T-helper 1 cell treated with Interleukin-12 subunit alpha and Interleukin-12 subunit beta and Interleukin-4 antibody, amounts not matched to agents 30 ng/mL and 1 ng/mL, for 36 hours (primary cell): ENCODE measurements at regions not wholly inside any gene's neighbourhood (a gene's known extent, or its start where the extent isn't known, plus 50 kb on each side); places are given as distances from the start of the nearest gene placed in this dataset.

Experiments used
- intact Hi-C: fragments of 100-400 bp; cut with micrococcal nuclease; formaldehyde crosslinking; loops from one replicate; pipeline ENCODE4 v1.15.1; 2024

DNA sequence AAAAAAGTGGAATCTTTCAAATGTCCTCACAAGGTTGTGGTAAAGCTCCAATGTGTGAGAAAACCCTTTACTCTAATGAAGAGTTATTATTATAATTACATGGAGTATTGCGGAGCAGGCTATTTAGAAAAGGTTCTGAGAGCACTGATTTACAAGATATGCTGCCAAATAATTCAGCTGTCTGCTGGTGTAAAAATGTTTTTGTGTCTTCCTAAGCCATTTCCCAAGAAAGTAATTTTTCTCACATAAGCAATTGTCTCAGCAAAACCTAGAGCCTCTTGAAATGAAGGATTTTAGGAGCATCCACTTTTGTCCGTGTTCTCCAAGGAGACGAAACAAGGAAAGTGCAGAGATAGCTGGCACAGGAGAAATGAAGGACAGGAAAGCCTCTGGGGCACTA lies 229.6 kb upstream of the STARD13 start:
- intact Hi-C loops = no loop called here

DNA sequence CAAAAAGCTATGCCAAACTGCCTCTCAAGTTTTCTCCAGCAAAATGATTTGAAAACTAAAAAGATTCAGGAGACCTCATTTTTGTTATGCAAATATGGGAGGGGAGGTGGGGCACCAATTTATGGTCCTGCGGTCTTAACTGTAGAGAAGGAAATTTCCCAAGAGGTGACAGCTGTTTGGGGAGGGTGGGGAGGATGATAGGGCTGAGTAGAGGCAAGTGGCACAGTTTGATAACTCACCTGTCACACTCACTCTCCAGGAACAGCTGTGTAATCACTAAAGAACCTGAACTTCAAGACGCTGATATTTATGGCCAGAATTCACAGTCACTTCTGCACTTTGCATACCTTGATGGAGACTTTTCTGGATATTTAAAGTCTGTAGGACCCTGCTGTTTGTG lies 232.9 kb upstream of the STARD13 start:
- intact Hi-C loops = no loop called here

DNA sequence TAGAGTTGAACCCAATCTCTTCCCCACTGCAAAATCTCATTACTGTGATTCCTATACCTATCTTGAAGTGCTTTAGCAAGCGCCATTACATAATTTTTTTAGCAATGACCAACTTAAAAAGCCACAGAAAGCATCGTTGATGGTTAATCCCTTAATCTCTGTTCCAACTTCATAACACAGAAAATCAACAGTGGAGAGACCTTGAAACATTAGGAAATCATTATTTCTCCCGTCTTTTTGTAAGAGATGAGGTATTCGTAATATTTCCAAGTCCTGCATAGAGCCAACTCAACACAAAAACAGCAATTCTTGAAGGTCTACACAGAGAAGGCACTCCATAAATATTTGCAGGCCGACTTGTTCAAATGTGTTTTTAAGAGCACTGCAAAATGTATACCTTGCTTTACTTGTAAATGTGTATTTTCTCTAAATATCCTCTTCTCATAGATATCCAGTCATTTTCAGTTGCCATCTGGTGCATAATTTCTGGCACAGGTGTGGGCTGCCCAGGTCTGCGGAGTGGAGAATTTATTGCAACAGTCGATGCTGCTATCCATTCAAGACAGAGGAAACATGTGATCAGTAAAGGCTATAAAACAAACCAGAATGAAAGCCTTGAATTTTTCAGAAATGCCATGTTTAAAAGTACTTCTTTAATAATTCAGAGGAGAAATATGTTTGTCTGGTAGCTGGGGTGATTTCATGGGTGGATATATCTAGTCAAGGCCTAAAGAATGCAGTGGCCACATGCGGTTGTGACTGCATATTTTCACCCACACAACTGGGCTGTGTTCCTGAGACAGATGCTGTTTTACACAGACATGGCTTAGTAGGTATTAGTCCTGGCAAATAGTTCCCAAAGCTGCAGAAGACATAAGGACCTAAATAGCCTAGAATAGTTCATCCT lies 234.3 kb upstream of the STARD13 start:
- intact Hi-C loops = no loop called here

DNA sequence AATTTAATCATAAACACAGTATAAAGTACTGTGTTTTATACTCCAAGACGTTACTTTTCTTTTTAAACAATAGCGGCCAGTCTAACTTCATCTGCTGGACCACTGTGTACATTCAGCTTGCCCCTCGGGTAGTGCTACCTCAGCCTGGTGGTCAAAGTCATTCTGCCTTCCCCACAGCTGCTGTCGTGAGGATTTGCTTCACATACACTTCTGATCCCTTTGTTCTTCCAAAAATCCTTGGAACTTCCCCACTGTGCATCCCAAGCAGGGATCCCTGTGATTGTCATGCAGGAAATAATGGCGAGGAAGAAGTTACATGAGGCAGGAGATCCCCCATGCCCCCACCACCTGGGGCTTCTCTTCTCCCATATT lies 234.9 kb upstream of the STARD13 start:
- intact Hi-C loops = no loop called here

DNA sequence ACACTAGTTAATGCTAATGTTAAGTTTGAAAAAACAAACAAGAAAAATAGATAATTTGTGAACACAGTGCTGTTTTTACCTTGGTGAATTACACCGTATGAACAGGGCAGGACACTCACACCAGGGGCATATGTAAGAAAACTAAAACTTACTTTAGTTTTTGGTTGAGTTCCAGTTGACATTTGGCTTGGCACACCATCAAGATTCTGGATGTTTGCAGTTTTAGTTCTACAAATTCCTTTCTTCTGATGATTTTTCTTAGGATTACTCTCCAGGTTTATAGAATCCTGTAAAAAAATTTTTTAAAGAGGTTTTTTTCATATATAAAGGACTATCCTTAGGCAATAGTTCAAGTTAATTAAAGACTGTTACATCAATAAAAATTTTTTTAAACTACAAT lies 238.5 kb upstream of the STARD13 start:
- intact Hi-C loops = no loop called here

DNA sequence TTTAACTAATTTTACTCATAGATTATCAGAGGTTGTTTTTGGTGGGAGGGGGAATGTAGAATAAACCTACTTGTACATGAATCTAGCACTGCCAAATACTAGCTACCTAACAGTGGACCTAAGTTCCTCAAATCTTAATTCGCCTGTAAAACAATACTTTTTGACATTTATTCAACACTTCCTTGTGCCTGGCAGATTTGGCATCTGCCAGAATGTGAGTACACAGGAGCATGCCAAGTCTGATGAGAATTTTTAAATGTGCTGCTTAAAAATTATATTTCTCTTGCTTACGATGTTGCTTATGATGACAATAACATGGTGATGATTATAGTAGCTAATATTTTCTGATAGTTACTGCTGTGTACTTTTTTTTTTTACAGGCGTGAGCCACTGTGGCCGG lies 240.2 kb upstream of the STARD13 start:
- intact Hi-C loops = loop anchor here (5.0 kb wide), 1 partner anchor 1208 kb away; the partner anchor contains the start of genes BRCA2 and ZAR1L

DNA sequence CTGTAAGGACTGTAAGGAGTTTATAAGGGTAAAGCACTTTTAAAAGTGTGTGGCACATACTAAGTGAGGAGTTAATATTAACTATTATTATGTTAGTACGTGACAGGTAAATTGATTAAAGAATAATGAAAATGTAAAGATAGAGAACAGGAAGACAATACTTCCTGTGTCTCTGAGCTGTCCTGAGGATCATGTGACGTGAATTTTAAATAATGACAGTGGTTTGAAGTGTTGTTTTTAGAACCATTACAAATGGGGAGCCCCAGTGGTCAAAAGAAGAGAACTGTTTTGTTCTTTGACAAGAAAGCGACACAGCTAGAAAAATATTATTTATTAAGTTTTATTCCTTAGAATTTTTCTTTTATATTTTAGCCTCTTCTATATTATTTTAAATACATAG lies 241.2 kb upstream of the STARD13 start:
- intact Hi-C loops = loop anchor here (5.0 kb wide), 1 partner anchor 1209 kb away; the partner anchor contains the start of genes BRCA2 and ZAR1L

DNA sequence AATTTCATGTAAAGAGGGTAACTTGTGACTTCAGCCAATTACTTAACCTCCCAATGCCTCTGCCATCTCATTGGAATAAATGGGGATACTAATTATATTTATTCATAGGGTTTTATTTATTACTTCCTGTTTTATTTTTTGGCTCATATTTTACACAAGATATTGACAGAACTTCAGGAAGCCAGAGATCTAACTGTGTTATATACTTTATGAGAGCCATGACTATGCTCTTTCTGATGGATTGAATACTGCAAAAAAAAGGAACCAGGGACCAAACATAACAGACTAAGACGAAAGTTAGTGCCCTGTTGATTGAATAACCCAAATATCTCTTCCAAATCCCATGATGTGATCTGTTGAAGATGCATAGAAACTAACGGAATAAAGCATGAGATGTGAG lies 243.3 kb upstream of the STARD13 start:
- intact Hi-C loops = loop anchor here (5.0 kb wide), 1 partner anchor 1212 kb away; the partner anchor contains the start of genes BRCA2 and ZAR1L

DNA sequence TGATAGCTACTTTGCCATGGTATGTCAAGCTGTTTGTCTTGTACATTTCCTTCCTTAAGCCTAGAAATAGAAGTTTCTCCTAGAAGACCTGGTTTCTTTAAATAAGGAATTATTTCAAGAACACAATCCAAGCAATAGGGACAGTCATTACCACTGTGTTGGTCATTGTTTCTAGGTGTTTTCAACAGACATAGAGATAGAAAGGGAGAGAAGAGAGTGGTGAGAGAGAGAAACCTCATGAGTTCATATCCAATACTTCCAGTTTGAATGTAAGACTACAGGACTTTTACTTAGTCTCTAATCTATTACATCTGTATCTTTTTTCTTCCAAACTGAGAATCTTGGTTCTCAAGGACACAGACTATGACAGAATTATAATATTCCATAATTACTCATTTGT lies 245.9 kb upstream of the STARD13 start:
- intact Hi-C loops = no loop called here

DNA sequence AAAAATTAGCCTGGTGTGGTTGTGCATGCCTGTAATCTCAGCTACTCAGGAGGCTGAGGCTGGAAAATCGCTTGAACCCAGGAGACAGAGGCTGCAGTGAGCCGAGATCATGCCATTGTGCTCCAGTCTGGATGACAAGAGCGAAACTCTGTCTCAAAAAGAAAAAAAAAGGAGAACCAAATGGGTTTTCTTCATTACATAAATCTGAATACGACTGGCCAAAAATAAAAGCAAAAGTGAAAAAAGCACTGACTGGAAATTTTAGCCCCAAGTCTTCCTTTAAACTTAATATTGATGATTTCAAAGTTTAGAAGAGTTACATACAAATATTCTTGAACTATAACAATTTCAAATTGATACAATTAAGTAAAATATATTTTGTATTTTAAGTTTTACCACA lies 249.5 kb upstream of the STARD13 start:
- intact Hi-C loops = no loop called here

DNA sequence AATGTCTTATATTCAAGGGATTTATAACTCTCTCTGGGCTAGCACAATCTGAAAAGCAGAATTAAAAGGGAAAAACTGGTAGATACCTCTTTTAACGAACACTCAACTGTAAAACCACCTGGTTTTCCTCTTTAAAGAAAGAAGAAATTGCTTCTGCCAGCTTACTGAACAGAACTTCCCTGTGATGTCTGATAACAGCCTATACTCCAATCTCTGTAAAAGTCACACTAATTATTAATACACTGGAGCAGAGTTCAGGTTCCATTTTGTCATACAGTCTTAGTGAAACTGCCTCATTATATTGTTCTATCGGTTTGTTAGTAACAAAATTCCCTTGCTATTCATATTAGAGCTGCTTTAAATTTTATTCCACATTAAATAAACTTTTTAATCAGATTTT lies 251.0 kb upstream of the STARD13 start:
- intact Hi-C loops = no loop called here

DNA sequence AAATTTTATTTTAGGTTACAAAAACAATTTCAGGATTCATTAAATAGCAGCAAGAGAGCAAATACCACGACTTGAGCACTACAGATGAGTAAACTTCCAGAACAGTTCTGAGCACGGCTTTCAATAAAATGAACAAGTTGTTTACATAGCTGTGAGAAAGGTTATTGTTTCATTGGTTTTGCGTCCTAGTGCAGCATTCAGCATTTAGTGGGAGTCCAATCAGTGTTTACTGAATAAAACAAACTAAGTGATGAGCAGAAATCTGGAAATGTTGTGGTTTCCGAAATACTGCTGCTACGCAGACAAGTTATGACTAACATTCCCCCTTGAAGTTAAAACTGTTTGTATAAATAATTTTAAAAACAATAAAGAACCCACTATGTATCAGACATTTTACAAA lies 251.5 kb upstream of the STARD13 start:
- intact Hi-C loops = no loop called here

DNA sequence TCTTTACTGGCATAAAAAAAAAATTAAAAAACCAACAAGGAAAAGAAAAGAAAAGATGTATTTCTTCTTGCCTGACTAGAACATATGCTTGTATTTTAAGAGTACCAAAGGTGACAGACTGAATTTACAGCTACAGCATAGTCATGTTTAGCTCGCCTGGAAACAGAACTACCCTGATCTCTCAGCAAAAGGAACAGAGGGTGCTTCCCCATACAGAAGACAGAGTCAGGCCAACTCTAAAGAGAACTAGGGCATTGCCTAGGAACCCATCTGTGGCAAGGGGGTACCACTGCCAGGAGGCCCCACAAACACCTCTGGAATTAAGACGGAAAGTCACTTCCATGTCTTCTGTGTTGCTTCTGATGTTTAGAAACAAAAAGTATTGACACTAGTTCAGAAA lies 252.1 kb upstream of the STARD13 start:
- intact Hi-C loops = no loop called here

DNA sequence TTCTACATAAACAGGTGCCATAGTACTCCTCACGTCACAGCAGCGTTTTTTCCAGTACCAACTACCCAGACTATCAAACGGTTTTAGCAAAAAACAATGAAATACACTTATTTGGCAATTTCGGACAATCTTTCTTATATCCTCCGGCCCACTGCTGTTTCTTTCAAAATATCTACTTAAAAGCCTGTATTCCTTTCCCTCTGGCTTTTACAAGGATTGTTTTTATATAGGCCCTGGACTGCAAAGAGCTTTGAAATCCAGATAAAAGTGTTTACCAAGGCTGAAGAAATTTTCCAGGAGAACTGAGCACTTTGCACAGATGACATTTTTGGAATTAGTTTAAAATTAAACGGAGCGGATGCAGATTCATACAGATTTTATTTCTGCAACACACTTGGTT lies 255.9 kb upstream of the STARD13 start:
- intact Hi-C loops = loop anchor here (5.0 kb wide), 3 partner anchors 904 to 1509 kb away; partner anchors contain the start of genes FRY and NBEA

DNA sequence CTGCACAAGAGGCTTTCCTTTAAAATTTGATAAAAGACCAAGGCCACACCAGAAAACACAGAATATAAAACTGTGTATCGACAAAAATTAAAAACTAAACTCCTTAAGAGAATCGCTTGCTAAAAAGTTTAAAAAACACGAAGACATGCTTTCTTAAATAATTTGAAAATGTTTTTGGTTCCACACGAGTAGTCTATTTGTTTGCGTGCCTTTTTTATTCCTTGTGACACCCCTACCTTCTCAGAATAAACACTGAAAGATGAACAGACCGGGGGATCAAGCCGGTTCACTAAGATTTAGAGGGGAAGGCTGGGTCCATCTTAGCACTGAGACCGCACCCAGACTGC lies 256.4 kb upstream of the STARD13 start:
- intact Hi-C loops = loop anchor here (1.0 to 5.0 kb wide), 24 partner anchors 70 to 1695 kb away; partner anchors contain the start of genes BRCA2, FRY, N4BP2L2 and NBEA

DNA sequence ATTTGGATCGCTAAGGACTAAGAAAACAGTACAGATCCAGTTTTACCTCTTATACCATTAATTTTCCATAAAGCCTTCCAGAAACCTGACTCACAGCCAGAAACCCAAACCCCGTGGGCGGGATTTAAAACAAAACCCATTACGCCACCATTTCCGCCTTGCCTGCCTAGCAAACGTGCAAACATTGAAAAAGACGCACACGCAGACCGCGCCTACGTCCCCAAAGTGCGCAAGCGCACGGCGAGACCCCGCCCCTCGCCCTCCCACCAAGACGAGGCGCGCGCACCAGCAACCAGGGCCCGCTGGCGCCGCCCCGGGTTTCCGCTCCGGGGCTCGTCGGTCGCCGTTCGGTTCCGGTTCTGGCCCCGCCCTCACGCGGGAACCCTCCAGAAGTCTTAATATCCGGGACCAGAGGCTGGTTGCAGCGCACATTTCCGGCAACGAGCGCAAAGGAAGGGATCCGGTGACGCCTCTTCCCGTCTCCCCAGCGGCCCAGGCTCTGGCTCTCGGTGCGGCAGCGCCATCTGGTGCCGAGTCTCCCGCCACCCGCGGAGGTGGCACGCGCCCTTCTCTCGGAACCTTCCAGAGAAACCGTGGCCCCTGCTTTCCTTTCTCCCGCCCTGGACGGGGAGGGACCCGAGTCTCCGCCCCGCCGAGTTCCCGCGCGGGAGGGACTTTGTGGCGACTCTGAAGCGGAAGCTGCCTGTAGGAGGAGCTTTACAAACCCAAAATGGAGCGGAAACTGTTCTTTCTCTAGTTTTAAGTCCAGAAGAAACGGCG lies 256.9 kb upstream of the STARD13 start:
- intact Hi-C loops = loop anchor here (1.0 to 5.0 kb wide), 27 partner anchors 70 to 1696 kb away; partner anchors contain the start of genes BRCA2, FRY, N4BP2L2 and NBEA

DNA sequence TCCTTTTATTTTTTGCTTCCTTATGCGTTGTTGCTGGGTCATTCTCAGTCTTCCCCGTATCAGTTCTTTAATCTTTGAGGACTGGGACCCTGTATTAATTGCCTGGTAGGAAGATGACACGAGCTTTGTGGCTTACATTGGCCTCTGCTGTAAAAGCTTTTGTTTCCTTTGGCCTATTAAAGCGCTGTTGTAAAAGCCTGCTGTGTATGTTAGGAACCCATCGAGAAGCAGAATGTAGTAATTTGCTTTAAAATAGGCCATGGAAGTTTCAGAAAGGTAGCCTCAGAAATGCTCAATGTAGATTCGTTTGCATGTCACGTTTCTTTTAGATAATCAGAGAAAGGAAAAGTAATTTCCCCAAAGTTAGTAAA lies 257.5 kb upstream of the STARD13 start:
- intact Hi-C loops = loop anchor here (1.0 to 5.0 kb wide), 14 partner anchors 136 to 1696 kb away; partner anchors contain the start of genes FRY and NBEA

DNA sequence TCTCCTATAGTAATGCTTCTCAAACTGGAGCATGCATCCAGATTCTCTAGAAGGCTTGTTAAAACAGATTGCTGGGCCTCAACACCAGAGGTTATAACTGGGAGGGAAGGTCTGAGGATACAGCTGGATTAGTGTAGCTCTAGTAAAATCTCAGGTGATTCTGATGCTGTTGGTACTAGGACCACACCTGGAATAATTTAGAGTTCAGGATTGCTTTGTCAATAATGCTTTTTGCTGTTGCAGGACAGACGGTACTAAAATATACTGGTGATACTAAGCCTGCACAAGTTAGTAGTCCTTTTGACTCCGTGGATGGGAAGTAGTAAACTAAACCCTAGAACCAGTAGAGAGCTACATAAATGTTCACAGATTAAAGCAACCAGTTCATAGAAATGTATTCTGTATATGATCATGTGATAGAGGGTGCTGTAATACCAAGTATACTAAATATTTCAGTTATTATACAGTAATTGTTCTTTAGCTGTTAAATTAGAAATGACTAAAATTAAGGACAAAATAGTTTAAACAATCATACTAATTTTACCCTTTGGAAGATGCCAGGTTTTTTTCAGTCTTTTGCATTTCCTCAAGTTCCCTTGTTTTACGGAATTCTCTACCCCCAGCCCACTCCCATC lies 258.2 kb upstream of the STARD13 start:
- intact Hi-C loops = loop anchor here (1.0 to 5.0 kb wide), 14 partner anchors 136 to 1697 kb away; partner anchors contain the start of genes FRY and NBEA

DNA sequence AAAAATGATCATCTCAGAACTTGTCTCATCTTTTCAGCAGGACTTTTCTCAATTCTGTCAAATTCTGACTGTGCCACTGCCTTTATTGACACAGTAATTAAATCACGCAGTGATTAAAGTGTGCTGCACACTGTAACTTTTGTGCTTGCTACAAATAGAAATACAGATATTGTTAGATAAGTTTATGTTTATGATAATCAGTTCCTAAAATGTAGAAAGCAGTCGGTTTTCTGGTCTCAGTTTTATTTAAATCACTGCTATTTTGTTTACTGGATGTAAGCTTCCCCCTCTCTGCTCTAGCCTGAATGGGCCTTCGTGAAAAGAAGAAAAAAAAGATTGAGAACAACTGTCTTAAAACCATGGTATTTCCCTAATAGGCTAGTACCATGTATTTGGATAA lies 258.8 kb upstream of the STARD13 start:
- intact Hi-C loops = loop anchor here (5.0 kb wide), 3 partner anchors 907 to 1512 kb away; partner anchors contain the start of genes FRY and NBEA

DNA sequence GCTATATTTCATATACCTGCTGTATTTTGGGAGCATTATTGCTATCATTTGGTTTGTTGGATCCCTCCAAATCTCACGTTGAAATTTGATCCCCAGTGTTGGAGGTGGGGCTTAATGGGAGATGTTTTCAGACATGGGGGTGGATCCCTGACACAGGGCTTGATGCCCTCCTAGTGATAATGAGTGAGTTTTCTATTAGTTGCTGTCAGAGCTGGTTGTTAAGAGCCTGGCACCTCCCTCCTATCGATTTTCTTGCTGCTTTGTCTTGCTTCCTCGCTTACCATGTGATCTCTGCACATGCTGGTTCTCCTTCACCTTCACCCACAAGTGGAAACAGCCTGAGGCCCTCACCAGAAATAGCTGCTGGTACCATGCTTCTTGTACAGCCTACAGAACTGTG lies 259.9 kb upstream of the STARD13 start:
- intact Hi-C loops = no loop called here

DNA sequence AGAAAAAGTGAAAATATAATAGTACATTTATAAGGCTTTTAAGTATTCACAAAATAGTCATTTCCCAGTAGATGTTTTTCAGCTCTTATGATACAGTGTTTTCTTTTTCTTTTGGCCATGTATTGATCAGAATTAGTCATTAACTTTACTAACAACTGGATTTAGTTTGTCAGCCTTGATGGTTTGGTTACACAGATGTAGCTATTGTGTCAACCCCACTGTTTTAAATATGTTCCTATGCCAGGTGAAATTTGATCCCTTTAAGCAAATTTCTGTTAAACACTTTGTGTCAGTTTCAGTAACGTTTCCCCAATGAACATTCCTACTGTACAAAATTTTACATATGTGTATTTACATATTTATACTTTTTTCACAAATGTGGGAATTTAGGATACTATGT lies 261.5 kb upstream of the STARD13 start:
- intact Hi-C loops = no loop called here
